ENCODE measurements at regions not wholly inside any gene's neighbourhood (a gene's known extent, or its start where the extent isn't known, plus 50 kb on each side); places are given as distances from the start of the nearest gene placed in this dataset.

DNA sequence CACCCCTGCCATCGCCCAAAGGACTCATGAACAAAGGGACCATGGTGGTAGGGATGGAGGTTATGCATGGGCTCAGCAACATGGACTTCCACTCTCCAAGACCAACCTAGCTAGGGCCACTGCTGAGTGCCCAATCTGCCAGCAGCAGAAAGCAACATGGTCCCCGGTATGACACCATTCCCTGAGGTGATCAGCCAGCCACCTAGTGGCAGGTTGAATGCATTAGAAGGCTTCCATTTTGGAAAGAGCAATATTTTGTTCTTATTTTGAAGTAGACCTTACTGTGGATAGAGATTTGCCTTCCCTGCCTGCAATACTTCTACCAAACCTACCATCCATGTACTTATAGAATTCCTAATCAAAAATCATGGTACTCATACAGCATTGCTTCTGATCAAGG is 99.8 kb downstream of the METTL4 start:
- TF ChIP-seq, protein P1, sequence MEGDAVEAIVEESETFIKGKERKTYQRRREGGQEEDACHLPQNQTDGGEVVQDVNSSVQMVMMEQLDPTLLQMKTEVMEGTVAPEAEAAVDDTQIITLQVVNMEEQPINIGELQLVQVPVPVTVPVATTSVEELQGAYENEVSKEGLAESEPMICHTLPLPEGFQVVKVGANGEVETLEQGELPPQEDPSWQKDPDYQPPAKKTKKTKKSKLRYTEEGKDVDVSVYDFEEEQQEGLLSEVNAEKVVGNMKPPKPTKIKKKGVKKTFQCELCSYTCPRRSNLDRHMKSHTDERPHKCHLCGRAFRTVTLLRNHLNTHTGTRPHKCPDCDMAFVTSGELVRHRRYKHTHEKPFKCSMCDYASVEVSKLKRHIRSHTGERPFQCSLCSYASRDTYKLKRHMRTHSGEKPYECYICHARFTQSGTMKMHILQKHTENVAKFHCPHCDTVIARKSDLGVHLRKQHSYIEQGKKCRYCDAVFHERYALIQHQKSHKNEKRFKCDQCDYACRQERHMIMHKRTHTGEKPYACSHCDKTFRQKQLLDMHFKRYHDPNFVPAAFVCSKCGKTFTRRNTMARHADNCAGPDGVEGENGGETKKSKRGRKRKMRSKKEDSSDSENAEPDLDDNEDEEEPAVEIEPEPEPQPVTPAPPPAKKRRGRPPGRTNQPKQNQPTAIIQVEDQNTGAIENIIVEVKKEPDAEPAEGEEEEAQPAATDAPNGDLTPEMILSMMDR (IDR thresholded peaks at IDR 0.05; ENCODE audit: borderline replicate concordance, extremely low read depth, low read length, poor library complexity, severe bottlenecking) = peak; percentile 30
- no peak for TF ChIP-seq EZH2 (IDR thresholded peaks at IDR 0.05; ENCODE audit: borderline replicate concordance, low read depth, low read length, severe bottlenecking)

All from DND-41 (cell line).